ENCODE measurements at regions not wholly inside any gene's neighbourhood (a gene's known extent, or its start where the extent isn't known, plus 50 kb on each side); places are given as distances from the start of the nearest gene placed in this dataset.

- no peak for TF ChIP-seq POLR2AphosphoS5 (IDR thresholded peaks at IDR 0.05)
- TF ChIP-seq, protein P1, sequence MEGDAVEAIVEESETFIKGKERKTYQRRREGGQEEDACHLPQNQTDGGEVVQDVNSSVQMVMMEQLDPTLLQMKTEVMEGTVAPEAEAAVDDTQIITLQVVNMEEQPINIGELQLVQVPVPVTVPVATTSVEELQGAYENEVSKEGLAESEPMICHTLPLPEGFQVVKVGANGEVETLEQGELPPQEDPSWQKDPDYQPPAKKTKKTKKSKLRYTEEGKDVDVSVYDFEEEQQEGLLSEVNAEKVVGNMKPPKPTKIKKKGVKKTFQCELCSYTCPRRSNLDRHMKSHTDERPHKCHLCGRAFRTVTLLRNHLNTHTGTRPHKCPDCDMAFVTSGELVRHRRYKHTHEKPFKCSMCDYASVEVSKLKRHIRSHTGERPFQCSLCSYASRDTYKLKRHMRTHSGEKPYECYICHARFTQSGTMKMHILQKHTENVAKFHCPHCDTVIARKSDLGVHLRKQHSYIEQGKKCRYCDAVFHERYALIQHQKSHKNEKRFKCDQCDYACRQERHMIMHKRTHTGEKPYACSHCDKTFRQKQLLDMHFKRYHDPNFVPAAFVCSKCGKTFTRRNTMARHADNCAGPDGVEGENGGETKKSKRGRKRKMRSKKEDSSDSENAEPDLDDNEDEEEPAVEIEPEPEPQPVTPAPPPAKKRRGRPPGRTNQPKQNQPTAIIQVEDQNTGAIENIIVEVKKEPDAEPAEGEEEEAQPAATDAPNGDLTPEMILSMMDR (IDR thresholded peaks at IDR 0.05) = no peak
Observed at GRCh38 chrX:883588-883987, 253.0 kb downstream of the SHOX start.
